Peyer's patch (tissue), 4 donors: ENCODE measurements at regions not wholly inside any gene's neighbourhood (a gene's known extent, or its start where the extent isn't known, plus 50 kb on each side); places are given as distances from the start of the nearest gene placed in this dataset.
"Not testable (repeated sequence)": the region's sequence is repeated elsewhere in the genome, so short reads cannot be mapped to it uniquely, and the experiment has no call there.

Experiments
- POLR2A ChIP-seq, 2 donors: fragments of 450-650 bp; IDR thresholded peaks; one replicate each; pipeline ENCODE4 v1.5.1; 2017; ENCODE audit warnings: antibody characterized with exemption in 2 of 2, mild to moderate bottlenecking in 2 of 2, moderate library complexity in 2 of 2
- TF ChIP-seq, protein P1 (sequence below), 6 experiments: fragments of 450-650 bp in 4 of 6; fragments of 200-600 bp in 2 of 6; sonication (generic) in 1 of 6; IDR thresholded peaks; one replicate each; pipeline ENCODE4 v1.5.1; 2017 to 2019; ENCODE audit warnings: antibody characterized with exemption in 6 of 6, mild to moderate bottlenecking in 3 of 6, moderate library complexity in 1 of 6

DNA sequence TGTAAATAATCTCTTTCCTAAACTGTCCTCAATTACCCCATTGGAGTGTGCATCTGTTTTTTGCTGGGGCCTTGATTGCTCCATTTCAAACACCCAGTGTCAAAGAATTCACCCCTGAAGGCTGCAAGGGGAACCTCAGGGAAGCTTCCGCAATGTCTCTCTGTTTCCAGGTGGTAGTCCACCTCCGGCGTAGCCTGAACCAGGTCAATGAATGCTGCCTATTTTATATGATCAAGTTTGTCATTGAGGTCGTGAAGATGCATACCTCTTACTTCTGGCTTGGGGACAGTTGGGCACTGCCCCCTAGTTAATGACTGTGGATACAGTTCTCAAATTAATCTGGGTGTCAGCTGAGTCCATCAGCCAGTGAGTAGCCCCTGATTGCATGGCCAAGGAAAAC, 79.1 kb downstream of the NPIPB5 start:
- TF ChIP-seq, protein P1, sequence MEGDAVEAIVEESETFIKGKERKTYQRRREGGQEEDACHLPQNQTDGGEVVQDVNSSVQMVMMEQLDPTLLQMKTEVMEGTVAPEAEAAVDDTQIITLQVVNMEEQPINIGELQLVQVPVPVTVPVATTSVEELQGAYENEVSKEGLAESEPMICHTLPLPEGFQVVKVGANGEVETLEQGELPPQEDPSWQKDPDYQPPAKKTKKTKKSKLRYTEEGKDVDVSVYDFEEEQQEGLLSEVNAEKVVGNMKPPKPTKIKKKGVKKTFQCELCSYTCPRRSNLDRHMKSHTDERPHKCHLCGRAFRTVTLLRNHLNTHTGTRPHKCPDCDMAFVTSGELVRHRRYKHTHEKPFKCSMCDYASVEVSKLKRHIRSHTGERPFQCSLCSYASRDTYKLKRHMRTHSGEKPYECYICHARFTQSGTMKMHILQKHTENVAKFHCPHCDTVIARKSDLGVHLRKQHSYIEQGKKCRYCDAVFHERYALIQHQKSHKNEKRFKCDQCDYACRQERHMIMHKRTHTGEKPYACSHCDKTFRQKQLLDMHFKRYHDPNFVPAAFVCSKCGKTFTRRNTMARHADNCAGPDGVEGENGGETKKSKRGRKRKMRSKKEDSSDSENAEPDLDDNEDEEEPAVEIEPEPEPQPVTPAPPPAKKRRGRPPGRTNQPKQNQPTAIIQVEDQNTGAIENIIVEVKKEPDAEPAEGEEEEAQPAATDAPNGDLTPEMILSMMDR (IDR thresholded peaks at IDR 0.05) = not testable (repeated sequence)
- TF ChIP-seq POLR2A (IDR thresholded peaks at IDR 0.05) = not testable (repeated sequence)
